Stimulated activated naive CD4-positive, alpha-beta T cell treated with Interleukin-2 at 50 U/mL for 16 hours (primary cell): ENCODE measurements at regions not wholly inside any gene's neighbourhood (a gene's known extent, or its start where the extent isn't known, plus 50 kb on each side); places are given as distances from the start of the nearest gene placed in this dataset.
"Not testable (repeated sequence)": the region's sequence is repeated elsewhere in the genome, so short reads cannot be mapped to it uniquely, and the experiment has no call there.

Source experiments
- DNase-seq: peaks from one replicate; lab custom pipeline; 2025; lab: John Stamatoyannopoulos, UW

GRCh38 chr2:122070241-122070731 is 314.8 kb downstream of the TSN start:
- no peak for DNase-seq

GRCh38 chr2:122072666-122073065 is 317.2 kb downstream of the TSN start:
- no peak for DNase-seq

- no peak for DNase-seq
These were observed 318.8 kb downstream of the TSN start for GRCh38 chr2:122074201-122074600.

- DNase-seq = no peak
These were observed 319.9 kb downstream of the TSN start for GRCh38 chr2:122075381-122075780.

- no peak for DNase-seq
These were observed 321.7 kb downstream of the TSN start for GRCh38 chr2:122077114-122077513.

- no peak for DNase-seq
These were observed 322.3 kb downstream of the TSN start for GRCh38 chr2:122077771-122078170.

- DNase-seq = no peak
These were observed 323.0 kb downstream of the TSN start for GRCh38 chr2:122078451-122078850.

GRCh38 chr2:122079844-122080243 is 324.4 kb downstream of the TSN start:
- DNase-seq = no peak

GRCh38 chr2:122080316-122080715 is 324.9 kb downstream of the TSN start:
- no peak for DNase-seq

GRCh38 chr2:122080871-122081270 is 325.4 kb downstream of the TSN start:
- DNase-seq = no peak

GRCh38 chr2:122081751-122082150 is 326.3 kb downstream of the TSN start:
- no peak for DNase-seq

GRCh38 chr2:122083256-122084048 is 328.0 kb downstream of the TSN start:
- DNase-seq = no peak

- not testable (repeated sequence) for DNase-seq
These were observed 330.2 kb downstream of the TSN start for GRCh38 chr2:122085672-122086071.

- DNase-seq = no peak
These were observed 339.1 kb downstream of the TSN start for GRCh38 chr2:122094557-122094956.

- no peak for DNase-seq
These were observed 341.3 kb downstream of the TSN start for GRCh38 chr2:122096761-122097160.

GRCh38 chr2:122098306-122098705 is 342.9 kb downstream of the TSN start:
- no peak for DNase-seq

GRCh38 chr2:122100346-122100745 is 344.9 kb downstream of the TSN start:
- no peak for DNase-seq

- DNase-seq = no peak
These were observed 345.3 kb downstream of the TSN start for GRCh38 chr2:122100756-122101155.

- no peak for DNase-seq
These were observed 345.9 kb downstream of the TSN start for GRCh38 chr2:122101319-122101718.

GRCh38 chr2:122105171-122105876 is 349.9 kb downstream of the TSN start:
- DNase-seq = no peak

GRCh38 chr2:122105877-122106206 is 350.4 kb downstream of the TSN start:
- DNase-seq = no peak

- DNase-seq = no peak
These were observed 352.7 kb downstream of the TSN start for GRCh38 chr2:122108186-122108585.

GRCh38 chr2:122112216-122113005 is 357.0 kb downstream of the TSN start:
- no peak for DNase-seq
